Pulmonary artery endothelial cell (primary cell): ENCODE measurements at regions not wholly inside any gene's neighbourhood (a gene's known extent, or its start where the extent isn't known, plus 50 kb on each side); places are given as distances from the start of the nearest gene placed in this dataset.

ENCODE experiments used
- DNase-seq: peaks from one replicate; pipeline ENCODE4 v3.0.0-alpha.2; 2011; ENCODE audit warnings: low read depth, low spot score

- no peak for DNase-seq
Measured at GRCh38 chr7:156184164-156184563, 371.9 kb upstream of the SHH start.

- no peak for DNase-seq
Measured at GRCh38 chr7:156180451-156181229, 368.4 kb upstream of the SHH start.

- no peak for DNase-seq
Measured at GRCh38 chr7:156179872-156180390, 367.7 kb upstream of the SHH start.

GRCh38 chr7:156178857-156179256 is 366.6 kb upstream of the SHH start:
- DNase-seq: no peak

- DNase-seq: no peak
Measured at GRCh38 chr7:156178214-156178613, 366.0 kb upstream of the SHH start.

- DNase-seq: no peak
Measured at GRCh38 chr7:156177422-156178055, 365.3 kb upstream of the SHH start.

GRCh38 chr7:156176039-156176438 is 363.8 kb upstream of the SHH start:
- DNase-seq: no peak

GRCh38 chr7:156175003-156175402 is 362.7 kb upstream of the SHH start:
- no peak for DNase-seq

GRCh38 chr7:156174428-156174827 is 362.2 kb upstream of the SHH start:
- no peak for DNase-seq

GRCh38 chr7:156173748-156174353 is 361.6 kb upstream of the SHH start:
- DNase-seq: no peak

GRCh38 chr7:156173346-156173745 is 361.1 kb upstream of the SHH start:
- no peak for DNase-seq

GRCh38 chr7:156172638-156173037 is 360.4 kb upstream of the SHH start:
- DNase-seq: no peak

- DNase-seq: no peak
Measured at GRCh38 chr7:156169474-156170370, 357.5 kb upstream of the SHH start.

GRCh38 chr7:156168434-156168833 is 356.2 kb upstream of the SHH start:
- no peak for DNase-seq

- DNase-seq: no peak
Measured at GRCh38 chr7:156167987-156168386, 355.7 kb upstream of the SHH start.

GRCh38 chr7:156167417-156167807 is 355.1 kb upstream of the SHH start:
- DNase-seq: no peak

- no peak for DNase-seq
Measured at GRCh38 chr7:156166692-156167416, 354.6 kb upstream of the SHH start.

GRCh38 chr7:156163747-156164146 is 351.5 kb upstream of the SHH start:
- no peak for DNase-seq

- DNase-seq: no peak
Measured at GRCh38 chr7:156162451-156162850, 350.2 kb upstream of the SHH start.

- no peak for DNase-seq
Measured at GRCh38 chr7:156160811-156161210, 348.5 kb upstream of the SHH start.

GRCh38 chr7:156158693-156159092 is 346.4 kb upstream of the SHH start:
- DNase-seq: no peak
